ENCODE measurements at regions not wholly inside any gene's neighbourhood (a gene's known extent, or its start where the extent isn't known, plus 50 kb on each side); places are given as distances from the start of the nearest gene placed in this dataset.

DNA sequence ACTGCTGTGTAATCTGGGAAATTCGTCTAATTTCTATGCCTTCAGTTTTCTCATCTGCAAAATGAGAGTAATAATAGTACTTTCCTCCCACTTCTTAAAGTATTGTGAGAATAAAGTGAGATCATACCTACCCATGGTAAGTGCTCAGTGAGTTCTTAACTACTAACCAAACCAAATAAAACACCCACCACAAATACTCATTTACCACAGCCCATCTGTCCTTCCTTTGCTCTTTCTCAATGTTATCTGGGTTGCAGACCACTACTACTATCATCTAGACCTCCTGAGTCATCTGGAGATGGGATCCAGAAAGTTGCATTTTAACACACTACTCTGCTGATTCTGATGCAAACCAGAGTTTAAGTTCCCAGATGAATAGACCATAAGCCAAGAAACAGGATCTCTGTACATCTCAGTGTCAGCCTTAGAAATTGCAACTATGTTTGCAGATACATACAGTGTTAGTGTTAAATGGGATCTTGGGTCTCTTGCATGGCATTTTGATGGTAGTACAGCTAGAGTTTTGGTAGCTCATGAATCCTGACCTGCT, 105.4 kb upstream of the ATP10B start:
- DNase-seq (ENCODE audit: low read depth, low spot score), result no peak

DNA sequence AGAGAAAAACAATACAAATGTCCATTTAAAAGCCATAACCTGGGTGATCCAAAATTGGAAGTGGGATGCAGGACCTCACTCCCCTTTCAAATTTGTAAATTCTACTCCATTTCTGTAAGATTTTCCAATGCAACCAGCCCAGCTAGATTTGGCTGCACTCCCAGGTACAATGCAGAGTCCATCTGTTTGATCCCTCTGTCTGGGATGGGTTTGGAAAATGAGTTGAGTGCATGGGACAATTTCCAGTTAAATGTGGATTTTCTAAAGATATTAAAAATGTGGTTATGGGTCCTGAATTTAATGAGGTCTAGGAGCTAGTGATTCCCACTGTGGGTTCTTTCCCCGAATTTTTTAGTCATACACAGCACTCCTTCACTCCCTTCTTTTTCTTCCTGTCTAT, 104.0 kb upstream of the ATP10B start:
- DNase-seq (ENCODE audit: low read depth, low spot score), result no peak

DNA sequence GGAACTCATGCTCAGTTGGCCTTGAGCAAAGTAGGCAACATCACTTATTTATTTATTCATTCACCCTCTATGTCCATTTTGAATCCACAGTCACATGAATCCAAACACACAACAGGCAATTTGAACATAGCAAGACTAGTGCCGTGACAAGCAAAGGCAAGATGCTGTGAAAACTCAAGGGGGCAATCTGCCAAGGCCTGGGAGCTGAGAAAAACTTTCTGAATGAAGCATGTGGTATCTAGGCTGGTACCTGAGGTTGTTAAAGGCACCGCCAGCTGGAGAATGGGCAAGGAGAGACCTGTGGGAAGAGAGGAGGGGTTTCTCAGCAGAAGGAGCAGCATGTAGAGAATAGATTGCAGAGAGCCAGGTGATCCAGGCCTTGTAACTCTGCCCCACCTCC, 98.3 kb upstream of the ATP10B start:
- no peak for DNase-seq (ENCODE audit: low read depth, low spot score)

DNA sequence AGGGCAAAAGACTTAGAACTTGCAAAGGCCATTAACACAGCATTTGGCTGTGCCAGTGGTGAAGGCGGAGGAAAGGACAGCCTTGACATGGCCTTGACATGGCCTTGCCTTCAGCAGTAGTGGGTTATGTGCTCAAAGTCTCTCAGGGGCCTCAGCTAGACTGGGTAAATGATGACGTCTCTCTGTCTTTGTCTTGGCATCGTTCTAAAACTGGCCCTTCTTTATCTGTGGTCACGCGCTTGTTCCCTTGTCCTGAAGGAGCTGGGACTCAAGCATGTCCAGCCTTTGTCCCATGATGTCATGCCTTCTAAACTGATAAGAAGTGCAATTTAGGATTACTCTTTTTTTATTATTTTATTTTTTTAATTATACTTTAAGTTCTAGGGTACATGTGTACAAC, 88.7 kb upstream of the ATP10B start:
- no peak for DNase-seq (ENCODE audit: low read depth, low spot score)

DNA sequence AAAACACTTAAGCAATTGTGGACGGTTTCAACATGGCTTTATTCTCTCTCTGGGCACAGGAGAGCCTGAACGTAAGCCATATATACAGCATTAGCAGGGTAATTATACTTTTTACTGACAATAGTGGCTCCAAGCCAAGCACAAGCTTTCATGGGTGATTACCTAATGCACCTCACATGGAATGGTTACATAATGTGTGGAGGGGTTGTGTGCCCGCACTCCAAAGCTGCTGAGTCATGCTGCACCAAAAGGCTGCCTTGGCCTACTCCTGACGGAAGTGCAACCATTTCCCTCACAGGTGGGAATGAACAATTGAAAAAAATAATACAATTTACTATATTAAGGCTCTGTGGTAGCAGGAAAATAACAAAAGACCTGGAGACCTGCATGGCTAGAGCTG, 86.5 kb upstream of the ATP10B start:
- no peak for DNase-seq (ENCODE audit: low read depth, low spot score)

DNA sequence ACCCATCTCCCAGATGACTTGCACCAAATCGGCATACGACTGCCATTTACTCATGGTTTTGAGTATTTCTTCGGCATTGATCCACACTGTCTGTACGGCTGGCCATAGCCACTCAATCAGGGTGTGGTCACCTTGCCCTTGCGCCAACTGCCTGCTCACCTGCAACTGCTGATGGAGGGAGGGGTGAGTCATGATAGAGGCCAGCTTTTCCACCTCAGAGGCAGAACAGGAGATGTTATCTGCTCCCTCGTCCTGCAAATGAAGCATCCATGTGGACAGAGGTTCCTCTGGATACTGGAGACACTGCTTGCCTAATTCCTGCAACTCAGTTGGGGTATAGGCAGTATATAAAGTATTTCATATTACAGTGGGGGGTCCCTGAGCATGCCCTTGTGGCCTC, 85.6 kb upstream of the ATP10B start:
- DNase-seq (ENCODE audit: low read depth, low spot score), result no peak

DNA sequence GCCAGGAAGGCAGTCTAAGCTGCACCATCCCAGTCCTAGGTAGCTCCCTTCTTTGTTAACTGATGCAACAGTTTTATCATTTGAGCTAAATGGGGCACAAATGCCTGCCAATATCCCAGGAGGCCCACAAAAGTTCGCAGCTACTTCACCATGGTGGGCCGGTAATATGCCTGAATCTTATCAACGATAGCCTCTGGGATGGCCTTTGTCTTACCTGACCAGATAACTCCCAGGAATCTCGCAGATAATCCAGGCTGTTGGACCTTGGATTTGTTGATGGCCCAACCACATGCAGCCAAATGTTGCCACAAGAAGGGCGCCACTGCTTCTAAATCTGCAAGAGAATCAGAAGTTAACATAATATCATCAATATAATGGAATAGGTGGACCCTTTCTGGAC, 83.8 kb upstream of the ATP10B start:
- no peak for DNase-seq (ENCODE audit: low read depth, low spot score)

DNA sequence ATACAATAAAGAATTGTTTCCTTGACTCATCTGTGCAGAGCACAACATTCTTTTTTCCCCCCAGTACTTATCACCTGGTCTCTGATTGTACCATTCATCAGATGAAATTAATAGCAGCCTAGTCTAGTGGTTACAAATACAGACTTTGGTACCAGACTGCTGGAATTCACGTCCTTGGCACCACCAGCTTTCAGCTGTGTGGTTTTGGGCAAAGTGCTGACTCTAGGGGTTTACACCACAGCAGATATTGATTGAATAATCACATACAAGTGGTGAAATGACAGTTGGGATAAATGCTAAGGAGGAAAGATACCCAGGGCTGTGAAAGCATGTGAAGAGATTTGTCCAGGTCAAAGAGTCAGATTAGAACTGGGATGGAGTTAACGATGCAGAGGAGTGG, 79.3 kb upstream of the ATP10B start:
- no peak for DNase-seq (ENCODE audit: low read depth, low spot score)

DNA sequence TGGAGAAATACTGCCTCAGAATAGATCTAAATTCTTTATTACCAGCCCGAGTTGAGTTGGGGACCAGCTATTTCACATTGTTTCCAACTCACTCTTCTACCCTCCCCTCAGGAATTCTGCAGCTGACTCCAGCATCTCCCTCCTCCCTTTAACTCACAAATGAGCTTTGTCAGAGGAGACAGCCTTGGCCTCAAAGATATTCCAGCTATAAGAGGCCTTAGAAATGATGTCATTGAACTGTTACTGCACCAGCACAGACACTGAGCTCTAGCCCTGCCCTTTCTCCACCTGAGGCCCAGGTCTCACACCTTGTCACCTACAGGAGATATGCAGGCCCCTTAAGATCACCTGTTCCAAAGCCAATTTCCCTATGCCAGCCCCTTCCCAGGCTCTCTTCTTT, 78.4 kb upstream of the ATP10B start:
- DNase-seq (ENCODE audit: low read depth, low spot score), result peak; percentile 68

DNA sequence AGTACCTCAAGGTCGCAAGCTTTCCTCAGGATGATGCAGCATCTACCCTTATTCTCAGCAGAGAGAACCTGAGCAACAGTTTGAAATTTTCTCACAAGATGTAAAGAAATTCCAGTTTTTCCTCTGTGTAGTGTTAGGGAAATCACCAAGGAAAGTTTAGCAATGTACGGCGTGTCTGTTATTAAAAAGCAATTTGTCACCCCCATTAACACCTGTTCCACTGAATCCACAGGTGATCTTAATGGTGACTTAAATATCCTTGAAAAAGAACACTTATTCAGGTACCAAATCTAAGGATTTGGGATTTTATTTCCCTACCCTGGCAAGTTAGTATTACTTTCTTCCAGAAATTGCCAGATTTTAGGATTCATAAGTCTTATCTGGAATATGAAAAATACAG, 77.9 kb upstream of the ATP10B start:
- no peak for DNase-seq (ENCODE audit: low read depth, low spot score)

DNA sequence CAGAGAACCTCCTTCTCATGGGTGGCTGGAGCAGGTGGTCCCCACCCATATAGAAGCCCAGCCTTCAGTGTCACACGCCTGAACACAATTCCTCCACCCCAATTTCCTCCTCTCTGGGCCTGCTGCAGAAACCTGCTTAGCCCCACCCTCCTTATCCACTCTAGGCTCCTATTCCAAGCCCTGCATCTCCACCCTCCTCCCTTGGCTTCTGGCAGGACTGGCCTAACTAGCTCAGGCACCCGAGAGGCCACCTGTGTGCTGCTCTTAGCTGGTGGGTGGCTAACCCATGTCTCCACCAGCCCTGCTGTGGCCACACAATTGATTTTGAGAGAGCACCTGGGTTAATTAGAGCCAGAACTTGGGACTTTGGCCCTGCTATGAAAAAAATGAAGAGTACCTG, 77.3 kb upstream of the ATP10B start:
- DNase-seq (ENCODE audit: low read depth, low spot score), result no peak

DNA sequence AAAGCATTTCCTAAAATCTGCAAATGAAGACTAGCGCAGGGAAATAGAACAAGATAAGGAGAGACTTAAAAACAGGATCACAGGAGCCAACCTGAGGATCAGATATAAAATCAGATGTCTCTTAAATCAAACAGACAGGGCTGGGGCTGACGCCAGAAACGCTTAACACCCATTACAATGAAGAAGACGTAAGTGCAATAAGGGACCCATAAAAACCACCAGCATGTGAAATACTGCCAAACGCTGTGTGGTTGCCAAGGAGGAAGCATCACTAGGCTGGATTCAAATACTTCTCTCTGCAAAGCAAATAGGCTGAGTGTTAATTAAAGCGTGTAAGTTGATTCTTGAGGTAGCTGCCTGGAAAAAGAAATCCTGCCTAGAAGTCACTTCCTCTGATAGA, 74.4 kb upstream of the ATP10B start:
- no peak for DNase-seq (ENCODE audit: low read depth, low spot score)

DNA sequence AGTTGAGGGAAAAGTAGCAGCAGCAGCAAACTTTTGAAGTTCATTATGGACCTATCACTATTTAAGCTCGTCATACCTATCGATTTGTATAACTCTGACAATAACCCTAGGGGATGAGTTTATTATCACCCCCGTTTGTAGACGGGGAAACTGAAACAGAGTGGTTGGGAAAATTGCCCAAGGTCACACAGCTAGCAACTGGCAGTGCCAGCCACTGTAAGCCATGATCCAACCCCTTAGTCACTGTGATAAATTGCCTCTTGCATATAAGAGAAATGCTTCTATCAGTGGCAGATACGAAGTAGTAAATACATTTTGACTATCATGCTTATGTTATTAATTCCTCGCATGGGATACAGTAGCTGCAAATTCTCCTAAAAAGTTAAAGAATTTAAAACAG, 73.3 kb upstream of the ATP10B start:
- no peak for DNase-seq (ENCODE audit: low read depth, low spot score)

DNA sequence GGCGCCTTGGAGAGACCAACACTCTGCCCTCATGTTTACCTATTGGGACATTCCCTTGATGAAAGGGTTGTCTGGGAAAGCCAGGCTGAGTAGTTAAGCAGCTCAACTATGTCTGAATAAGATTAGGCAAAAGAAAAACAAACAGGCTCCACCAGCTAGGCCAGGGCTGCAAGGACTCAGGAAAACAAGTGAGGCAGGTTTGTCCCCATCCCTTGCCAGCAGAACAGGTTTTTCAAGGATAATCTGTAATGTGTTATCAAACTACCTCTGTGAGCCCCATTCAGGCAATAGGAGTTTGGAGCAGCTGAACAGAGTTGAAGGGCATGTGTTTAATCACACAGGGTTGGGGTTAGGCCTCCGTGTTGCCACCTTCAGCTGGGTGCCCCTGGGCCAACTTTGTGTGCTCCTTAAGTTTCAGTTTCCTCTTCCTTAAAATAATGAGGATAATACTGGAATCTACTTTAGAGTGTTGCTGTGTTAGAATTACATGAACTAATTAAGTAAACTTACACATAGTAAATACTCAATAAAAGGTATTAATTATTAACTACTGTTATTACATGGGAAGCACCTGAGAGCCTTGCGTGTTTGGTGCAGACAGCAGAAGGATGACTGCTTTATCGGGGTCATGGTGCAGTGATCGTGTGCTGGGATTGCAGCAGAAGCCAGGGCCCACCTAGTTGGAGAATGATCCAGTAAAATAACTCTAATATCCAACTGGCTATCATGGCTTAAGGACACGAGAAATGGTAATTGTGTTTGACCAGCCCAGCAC, 72.1 kb upstream of the ATP10B start:
- no peak for DNase-seq (ENCODE audit: low read depth, low spot score)

DNA sequence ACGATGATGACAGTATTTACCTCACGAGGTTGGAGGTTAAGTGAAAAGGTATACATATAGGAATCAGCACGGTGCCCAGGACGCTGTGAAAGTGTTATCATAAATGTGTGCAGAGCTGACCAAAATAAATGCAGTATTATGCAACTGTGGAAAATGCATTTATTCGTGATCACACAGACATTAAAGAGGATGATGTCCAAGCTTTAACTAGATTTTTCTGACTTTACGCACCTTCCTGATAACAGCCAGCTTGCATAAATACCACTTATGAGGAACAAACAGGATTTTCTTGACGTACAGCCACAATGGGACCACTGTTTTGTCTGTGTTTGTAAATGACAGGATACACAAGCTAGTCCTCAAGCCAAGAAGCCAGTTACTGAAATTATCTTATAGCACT, 71.4 kb upstream of the ATP10B start:
- no peak for DNase-seq (ENCODE audit: low read depth, low spot score)

DNA sequence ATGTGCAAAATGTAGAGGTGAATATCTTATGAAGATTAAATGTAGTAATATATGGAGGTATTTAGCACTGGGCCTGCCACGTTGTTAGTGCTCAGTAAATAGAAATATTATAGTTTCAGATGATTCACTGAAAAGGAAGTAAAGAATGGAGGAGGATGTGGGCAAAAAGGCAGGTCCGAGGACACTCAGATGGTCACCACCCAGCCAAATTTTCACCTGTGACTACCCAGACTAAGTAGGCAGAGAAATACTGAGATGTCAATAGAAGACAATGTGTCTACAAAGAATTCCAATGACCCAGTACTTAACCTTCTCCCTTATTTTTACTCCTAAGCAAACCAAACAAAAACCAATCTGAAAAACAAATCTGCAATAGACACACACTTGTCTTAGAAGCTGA, 70.3 kb upstream of the ATP10B start:
- no peak for DNase-seq (ENCODE audit: low read depth, low spot score)

DNA sequence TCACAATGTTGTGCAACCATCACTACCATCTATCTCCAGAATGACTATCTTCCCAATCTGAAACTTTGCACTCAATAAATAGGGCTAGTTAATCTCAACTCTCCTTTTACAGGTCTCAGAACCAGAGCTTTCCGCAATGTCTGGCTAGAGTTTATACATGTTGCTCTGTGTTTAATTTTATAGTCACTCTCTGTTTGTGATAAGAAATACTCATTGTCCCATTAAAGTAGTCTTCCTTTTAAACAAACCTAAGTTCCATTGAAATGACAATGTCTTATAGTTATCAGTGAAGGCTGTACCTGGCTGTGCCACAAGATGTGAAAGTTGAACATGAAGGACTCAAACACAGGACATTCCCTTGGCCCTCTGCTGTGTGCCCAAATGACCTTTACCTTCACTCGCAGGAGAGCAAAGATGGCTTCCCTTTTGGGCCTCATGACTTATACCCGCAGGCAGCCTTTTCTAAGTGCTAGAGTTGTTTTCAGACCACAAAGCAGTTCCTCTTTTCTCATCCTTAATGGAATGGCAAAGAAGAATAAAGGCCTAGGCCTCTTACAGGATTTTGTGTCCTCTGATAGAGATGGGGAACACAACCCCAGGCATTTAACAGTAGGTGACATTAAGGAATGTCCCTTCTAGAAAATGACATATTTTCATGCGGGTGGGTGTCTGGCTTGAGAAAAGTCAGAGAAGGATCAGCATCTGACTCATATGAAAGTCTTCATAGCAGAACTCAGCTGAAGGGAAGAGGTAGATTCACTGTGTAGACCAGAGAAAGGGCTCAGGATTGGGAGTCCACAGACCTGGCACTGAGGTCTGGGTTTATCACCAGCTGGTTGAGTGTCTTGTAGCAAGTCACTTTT, 69.6 kb upstream of the ATP10B start:
- DNase-seq (ENCODE audit: low read depth, low spot score), result no peak

DNA sequence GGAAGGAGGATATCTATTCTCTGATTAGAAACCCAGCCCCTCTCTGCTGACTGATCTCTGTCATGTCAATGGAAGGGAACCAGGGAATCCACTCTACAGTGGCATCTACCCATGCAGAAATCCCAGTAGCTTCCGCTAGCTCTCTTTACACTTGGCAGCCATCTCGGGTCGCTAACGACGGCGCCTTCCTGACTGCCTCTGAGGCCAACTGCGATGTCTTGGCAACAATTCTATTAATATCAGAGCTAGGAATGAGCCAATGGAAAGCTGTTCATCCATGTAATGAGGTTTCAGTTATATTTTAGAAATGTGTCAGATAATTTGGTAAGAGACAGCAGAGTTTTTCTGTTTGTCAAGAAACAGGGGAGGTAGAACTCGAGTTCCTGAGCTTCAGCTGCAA, 67.6 kb upstream of the ATP10B start:
- DNase-seq (ENCODE audit: low read depth, low spot score), result no peak

DNA sequence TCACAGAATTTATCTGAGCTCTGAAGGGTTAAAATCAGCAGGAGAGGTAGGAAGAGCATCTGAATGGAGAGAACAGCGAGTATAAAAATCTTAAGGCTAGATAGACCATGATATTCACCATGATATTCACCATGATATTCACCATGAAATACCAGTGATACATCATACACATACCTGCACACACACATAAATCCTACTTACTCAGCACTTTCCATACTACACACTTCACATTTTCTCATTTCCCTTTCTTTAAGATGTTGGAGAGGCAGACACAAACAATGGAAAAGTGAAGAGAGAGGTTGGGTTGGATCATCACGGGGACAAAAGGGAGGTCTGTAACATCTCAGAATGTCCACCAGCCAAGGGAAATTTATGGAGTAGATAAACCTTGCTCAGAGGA, 66.4 kb upstream of the ATP10B start:
- DNase-seq (ENCODE audit: low read depth, low spot score), result no peak

DNA sequence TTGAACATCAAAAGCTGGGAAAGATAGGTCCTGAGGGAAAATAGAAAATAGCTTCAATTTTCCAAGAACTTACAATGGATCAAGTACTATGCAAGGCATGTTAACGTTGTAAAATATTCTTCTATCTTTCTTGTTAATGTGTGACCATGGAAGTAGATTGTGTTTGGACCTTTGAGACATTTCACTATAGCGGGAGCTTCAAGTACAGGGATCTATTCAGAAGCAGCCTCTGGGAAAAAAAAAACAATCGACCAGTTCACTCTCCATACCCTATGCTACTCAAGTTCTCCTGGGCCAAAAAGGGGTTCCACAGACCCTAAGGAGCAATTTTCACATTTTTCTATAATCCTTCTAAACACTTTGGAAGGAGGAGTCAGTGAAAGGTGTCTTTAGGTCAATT, 54.1 kb upstream of the ATP10B start:
- no peak for DNase-seq (ENCODE audit: low read depth, low spot score)

DNA sequence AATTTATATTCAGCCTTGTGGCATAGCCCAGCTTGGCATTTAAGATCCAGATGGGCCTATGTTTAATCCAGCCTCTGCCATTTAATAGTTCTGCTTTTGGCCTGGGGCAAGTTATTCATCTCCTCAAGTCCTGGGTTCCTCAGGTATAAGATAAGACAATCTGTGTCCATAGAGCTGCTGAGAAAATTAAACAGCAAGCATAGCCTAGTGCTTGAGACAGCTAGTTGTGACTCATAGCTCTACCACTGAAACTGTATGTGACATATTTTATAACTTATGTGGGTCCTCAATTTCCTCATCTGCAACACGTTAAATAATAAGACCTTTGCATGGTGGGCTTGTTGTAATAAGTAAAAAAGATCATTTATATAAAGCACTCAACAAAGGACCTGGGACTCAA, 53.3 kb upstream of the ATP10B start:
- no peak for DNase-seq (ENCODE audit: low read depth, low spot score)

DNA sequence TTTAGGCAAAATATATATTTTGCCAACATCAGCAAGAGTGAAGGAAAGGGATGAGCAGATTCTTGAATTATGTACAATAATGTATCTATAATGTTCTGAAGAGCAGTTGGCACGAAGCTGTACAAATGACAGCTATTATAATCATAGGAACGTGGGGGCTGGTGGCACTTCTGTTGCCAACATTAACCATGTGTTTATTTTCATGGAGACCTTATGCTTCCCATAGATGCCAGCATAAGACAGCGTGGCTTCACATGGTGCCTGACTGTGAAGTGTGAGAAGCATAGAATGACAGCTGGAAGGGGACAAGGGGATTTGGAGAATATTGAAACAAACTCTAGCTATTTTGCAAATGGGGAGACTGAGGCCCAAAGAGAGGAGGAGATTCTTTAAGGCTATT, 52.6 kb upstream of the ATP10B start:
- no peak for DNase-seq (ENCODE audit: low read depth, low spot score)

DNA sequence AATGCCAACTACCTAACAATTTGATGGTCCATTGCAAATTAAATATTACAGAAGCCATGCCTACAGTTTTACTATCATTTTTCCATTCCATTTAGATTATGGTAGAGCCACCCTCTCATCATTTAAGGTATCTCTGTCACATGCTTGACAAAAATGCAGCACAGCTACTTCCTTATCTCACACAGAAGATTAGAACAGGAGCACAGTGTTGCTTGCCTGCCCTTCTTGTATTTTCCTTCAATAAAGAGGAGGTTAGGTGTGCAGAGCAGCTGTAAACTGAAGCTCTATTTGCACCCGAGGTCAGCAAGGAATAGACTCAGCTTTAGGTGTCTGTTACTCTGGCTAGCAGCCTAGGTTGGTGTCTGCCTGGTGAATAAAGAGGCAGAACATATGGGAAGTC, 51.5 kb upstream of the ATP10B start:
- DNase-seq (ENCODE audit: low read depth, low spot score), result no peak
